ENCODE measurements at regions not wholly inside any gene's neighbourhood (a gene's known extent, or its start where the extent isn't known, plus 50 kb on each side); places are given as distances from the start of the nearest gene placed in this dataset.

- H3K4me1 ChIP-seq (ENCODE audit: control insufficient read depth in 1 of 2, low read depth in 2 of 2) = no peaks in the 10 kb centered on the region
- no peaks in the 10 kb centered on the region for H3K36me3 ChIP-seq
- ATAC-seq (ENCODE audit: insufficient number of reproducible peaks, low FRiP score, low read depth) (no peak), DNase-seq (ENCODE audit: low spot score) (no peak)
- no peak overlapping the region for H3K4me3 ChIP-seq
- no peaks in the 10 kb centered on the region for H3K9me3 ChIP-seq
- TF ChIP-seq CTCF (IDR thresholded peaks at IDR 0.05) = no peak
- H3K27me3 ChIP-seq (replicated peaks; ENCODE audit: insufficient read depth) = no peaks in the 10 kb centered on the region
- H3K27ac ChIP-seq = no peak overlapping the region
Observed at GRCh38 chr1:219542828-219543518, 69.9 kb downstream of the ZC3H11B start.

GRCh38 chr1:219541946-219542345 is 71.0 kb downstream of the ZC3H11B start:
- ATAC-seq (ENCODE audit: insufficient number of reproducible peaks, low FRiP score, low read depth) (no peak), DNase-seq (ENCODE audit: low spot score) (no peak)
- Histone ChIP-seq H3K27ac (no peak overlapping the region), H3K4me3 (no peak overlapping the region), H3K9me3 (no peaks in the 10 kb centered on the region), H3K36me3 (no peaks in the 10 kb centered on the region), H3K4me1 (ENCODE audit: control insufficient read depth in 1 of 2, low read depth in 2 of 2) (no peaks in the 10 kb centered on the region), H3K27me3 (replicated peaks; ENCODE audit: insufficient read depth) (no peaks in the 10 kb centered on the region)
- TF ChIP-seq CTCF (IDR thresholded peaks at IDR 0.05) = no peak

GRCh38 chr1:219539645-219540254 is 73.2 kb downstream of the ZC3H11B start:
- no peak for DNase-seq (ENCODE audit: low spot score)
- ATAC-seq (ENCODE audit: insufficient number of reproducible peaks, low FRiP score, low read depth) = no peak
- Histone ChIP-seq H3K4me1 (ENCODE audit: control insufficient read depth in 1 of 2, low read depth in 2 of 2) (no peaks in the 10 kb centered on the region), H3K27ac (no peak overlapping the region), H3K36me3 (no peaks in the 10 kb centered on the region), H3K27me3 (replicated peaks; ENCODE audit: insufficient read depth) (no peaks in the 10 kb centered on the region), H3K4me3 (no peak overlapping the region), H3K9me3 (no peaks in the 10 kb centered on the region)
- TF ChIP-seq CTCF (IDR thresholded peaks at IDR 0.05) = no peak

- Histone ChIP-seq H3K9me3 (no peaks in the 10 kb centered on the region), H3K4me3 (no peak overlapping the region), H3K27me3 (replicated peaks; ENCODE audit: insufficient read depth) (no peaks in the 10 kb centered on the region), H3K4me1 (ENCODE audit: control insufficient read depth in 1 of 2, low read depth in 2 of 2) (no peaks in the 10 kb centered on the region), H3K36me3 (no peaks in the 10 kb centered on the region), H3K27ac (no peak overlapping the region)
- no peak for TF ChIP-seq CTCF (IDR thresholded peaks at IDR 0.05)
- ATAC-seq (ENCODE audit: insufficient number of reproducible peaks, low FRiP score, low read depth) (no peak), DNase-seq (ENCODE audit: low spot score) (no peak)
Observed at GRCh38 chr1:219538886-219539285, 74.0 kb downstream of the ZC3H11B start.

GRCh38 chr1:219537223-219537631 is 75.7 kb downstream of the ZC3H11B start:
- H3K27me3 ChIP-seq (replicated peaks; ENCODE audit: insufficient read depth) = no peaks in the 10 kb centered on the region
- ATAC-seq (ENCODE audit: insufficient number of reproducible peaks, low FRiP score, low read depth) (no peak), DNase-seq (ENCODE audit: low spot score) (no peak)
- H3K27ac ChIP-seq = no peak overlapping the region
- no peak for TF ChIP-seq CTCF (IDR thresholded peaks at IDR 0.05)
- H3K9me3 ChIP-seq = no peaks in the 10 kb centered on the region
- H3K36me3 ChIP-seq = no peaks in the 10 kb centered on the region
- H3K4me3 ChIP-seq = no peak overlapping the region
- no peaks in the 10 kb centered on the region for H3K4me1 ChIP-seq (ENCODE audit: control insufficient read depth in 1 of 2, low read depth in 2 of 2)

Data from thoracic aorta (tissue), 2 donors.